Endothelial cell of umbilical vein (primary cell): ENCODE measurements at regions not wholly inside any gene's neighbourhood (a gene's known extent, or its start where the extent isn't known, plus 50 kb on each side); places are given as distances from the start of the nearest gene placed in this dataset.

Experiments used
- BruUV-seq: library from RNA; stranded (reverse); fragments of 400-500 nt; replicated peaks from 2 replicates; lab custom pipeline; 2021; lab: Mats Ljungman, UMichigan
- CTCF ChIA-PET: fragments of 300-600, 350-600 bp; sonication (Branson Sonifier 250); formaldehyde crosslinking; loops from one replicate; lab custom pipeline; 2021; ENCODE audit warnings: antibody characterized with exemption, inconsistent platforms; lab: Charles Lee
- POLR2A ChIA-PET: fragments of 300-600, 350-600 bp; sonication (Branson Sonifier 250); formaldehyde crosslinking; loops from one replicate; lab custom pipeline; 2021; ENCODE audit warnings: antibody characterized with exemption, inconsistent platforms; lab: Charles Lee
- DNase-seq: peaks from one replicate; pipeline ENCODE4 v3.0.0-alpha.2; 2011; ENCODE audit warnings: low read depth, low spot score
- FAIRE-seq: peaks from 2 replicates; lab custom pipeline; 2011; peaks lifted over from hg19 to GRCh38; lab: Jason Lieb, UNC
- H2AFZ ChIP-seq: 2 replicates; pipeline ENCODE4 v1.6.0; 2012; ENCODE audit warnings: low read depth, low read length, control low read depth, inconsistent platforms
- H3K27ac ChIP-seq: 2 replicates; pipeline ENCODE4 v1.5.1; 2011; ENCODE audit warnings: low read depth, mild to moderate bottlenecking, control low read depth, low read length, moderate library complexity; ENCODE audit not compliant: insufficient read depth
- H3K27me3 ChIP-seq, 2 experiments: 2 replicates each; pipeline versions ENCODE4 v1.6.0 to v1.6.1; 2011; ENCODE audit warnings: low read length in 2 of 2, mixed read lengths in 1 of 2; ENCODE audit not compliant: control insufficient read depth in 2 of 2, insufficient read depth in 2 of 2
- H3K36me3 ChIP-seq, 2 experiments: 2 replicates in 1 of 2; 3 replicates in 1 of 2; pipeline ENCODE4 v1.5.1; 2011; ENCODE audit warnings: low read length in 2 of 2, mild to moderate bottlenecking in 1 of 2, moderate library complexity in 1 of 2; ENCODE audit not compliant: control insufficient read depth in 2 of 2, insufficient read depth in 2 of 2; ENCODE audit errors: extremely low read depth in 1 of 2
- H3K4me1 ChIP-seq: 3 replicates; pipeline ENCODE4 v1.5.1; 2011; ENCODE audit warnings: mild to moderate bottlenecking, low read length; ENCODE audit not compliant: control insufficient read depth, insufficient read depth; ENCODE audit errors: extremely low read depth
- H3K4me2 ChIP-seq: 2 replicates; pipeline ENCODE4 v1.6.1; 2011; ENCODE audit warnings: low read length, control low read depth, mixed read lengths; ENCODE audit not compliant: insufficient read depth
- H3K4me3 ChIP-seq, 3 experiments: fragments of 200-600 bp in 1 of 3; sonication (generic), shearing (Covaris generic) in 1 of 3; replicated peaks in 1 of 3; 2 replicates each; pipeline ENCODE4 v1.5.1; 2011 to 2016; ENCODE audit warnings: control low read depth in 3 of 3, low read length in 3 of 3, mild to moderate bottlenecking in 2 of 3, inconsistent platforms in 1 of 3, low read depth in 1 of 3, moderate library complexity in 1 of 3; ENCODE audit not compliant: insufficient read depth in 1 of 3
- H3K79me2 ChIP-seq: 2 replicates; pipeline ENCODE4 v1.6.0; 2012; ENCODE audit warnings: low read length, inconsistent platforms; ENCODE audit not compliant: control insufficient read depth, insufficient read depth
- H3K9ac ChIP-seq: replicated peaks from 2 replicates; pipeline ENCODE3; 2011; ENCODE audit warnings: low read length, control low read depth; ENCODE audit not compliant: insufficient read depth; ENCODE audit errors: extremely low read depth
- H3K9me1 ChIP-seq: replicated peaks from 3 replicates; pipeline ENCODE4 v1.6.0; 2011; ENCODE audit warnings: mild to moderate bottlenecking, low read length; ENCODE audit not compliant: control insufficient read depth, insufficient read depth; ENCODE audit errors: extremely low read depth
- H3K9me3 ChIP-seq: replicated peaks from 2 replicates; pipeline ENCODE4 v1.5.1; 2012; ENCODE audit warnings: low read length, inconsistent platforms; ENCODE audit not compliant: control insufficient read depth, insufficient read depth
- H4K20me1 ChIP-seq: replicated peaks from 2 replicates; pipeline ENCODE3; 2011; ENCODE audit warnings: mild to moderate bottlenecking, low read length; ENCODE audit not compliant: control insufficient read depth, insufficient read depth; ENCODE audit errors: extremely low read depth
- CTCF ChIP-seq, 2 donors: IDR thresholded peaks; 1 replicate in 1 of 2; 2 replicates in 1 of 2; pipeline ENCODE4 v1.5.1; 2011; ENCODE audit warnings: low read length in 2 of 2, mild to moderate bottlenecking in 2 of 2, moderate library complexity in 2 of 2, control low read depth in 1 of 2, inconsistent platforms in 1 of 2, low read depth in 1 of 2; ENCODE audit not compliant: insufficient read depth in 1 of 2; ENCODE audit errors: extremely low read depth in 1 of 2
- EZH2 ChIP-seq: IDR thresholded peaks from 2 replicates; pipeline ENCODE4 v1.6.1; 2012; ENCODE audit warnings: borderline replicate concordance, low read depth, mild to moderate bottlenecking, moderate library complexity, low read length, inconsistent platforms; ENCODE audit not compliant: severe bottlenecking
- FOS ChIP-seq: IDR thresholded peaks from 2 replicates; pipeline ENCODE4 v1.6.1; 2011; ENCODE audit warnings: mild to moderate bottlenecking, low read length, moderate library complexity, borderline replicate concordance; ENCODE audit not compliant: insufficient read depth
- GATA2 ChIP-seq: IDR thresholded peaks from 2 replicates; pipeline ENCODE4 v1.7.0; 2011; ENCODE audit warnings: low read depth, mild to moderate bottlenecking, moderate library complexity, mixed read lengths, low read length; ENCODE audit not compliant: insufficient read length, insufficient read depth
- JUN ChIP-seq: IDR thresholded peaks from 2 replicates; pipeline ENCODE4 v1.6.1; 2011; ENCODE audit warnings: borderline replicate concordance, low read depth; ENCODE audit not compliant: insufficient read length, insufficient read depth
- MAX ChIP-seq: IDR thresholded peaks from 2 replicates; pipeline ENCODE4 v1.6.1; 2011; ENCODE audit not compliant: insufficient read depth, insufficient read length
- MYC ChIP-seq: IDR thresholded peaks from one replicate; pipeline ENCODE4 v1.6.1; 2011; ENCODE audit warnings: mild to moderate bottlenecking, low read depth, low read length
- POLR2A ChIP-seq: IDR thresholded peaks from 2 replicates; pipeline ENCODE4 v1.6.1; 2012; ENCODE audit warnings: low read depth, mild to moderate bottlenecking, control low read depth, low read length
- POLR2AphosphoS5 ChIP-seq: IDR thresholded peaks from 2 replicates; pipeline ENCODE4 v1.6.1; 2012; ENCODE audit warnings: low read depth, mild to moderate bottlenecking, control low read depth, low read length, moderate library complexity; ENCODE audit not compliant: insufficient read depth
- dilution Hi-C: fragments of 300-500 bp; cut with MboI; formaldehyde crosslinking; loops from one replicate; pipeline ENCODE4 v1.15.0; 2019; ENCODE audit warnings: low sequenced_read_pairs; ENCODE audit not compliant: extremely low pct_ligation_motif_present
- intact Hi-C: fragments of 100-400 bp; cut with micrococcal nuclease; formaldehyde crosslinking; loops from one replicate; pipeline ENCODE4 v1.10.0; 2022

GRCh38 chr12:40534828-40535227, 157.4 kb upstream of the CNTN1 start:
- DNase-seq (no peak), FAIRE-seq (no peak)
- TF ChIP-seq MAX (no peak), MYC (no peak), EZH2 (no peak), JUN (no peak), POLR2A (no peak), CTCF (IDR thresholded peaks at IDR 0.05; ENCODE audit: extremely low read depth in 1 of 2, insufficient read depth in 1 of 2, low read depth in 1 of 2, low read length in 2 of 2) (no peak), POLR2AphosphoS5 (no peak)
- H3K4me1 ChIP-seq: no peaks in the 10 kb centered on the region
- H3K4me3 ChIP-seq: no peak overlapping the region
- intact Hi-C loops (no loop called here), dilution Hi-C loops (no loop called here)
- POLR2A ChIA-PET: no interaction called here
- H3K9ac ChIP-seq: no peak overlapping the region
- no peak overlapping the region for H2AFZ ChIP-seq
- no TSS peak for BruUV-seq
- H4K20me1 ChIP-seq: no peaks in the 10 kb centered on the region
- CTCF ChIA-PET: no interaction called here
- H3K9me1 ChIP-seq: no peaks in the 10 kb centered on the region
- H3K4me2 ChIP-seq: no peak overlapping the region
- no peaks in the 10 kb centered on the region for H3K27me3 ChIP-seq
- H3K79me2 ChIP-seq: no peaks in the 10 kb centered on the region
- peaks cover 2% of the 10 kb centered on the region for H3K9me3 ChIP-seq
- H3K27ac ChIP-seq: no peak overlapping the region
- no peaks in the 10 kb centered on the region for H3K36me3 ChIP-seq

- dilution Hi-C loops (no loop called here), intact Hi-C loops (no loop called here)
- POLR2A ChIA-PET: no interaction called here
- no peak for FAIRE-seq
- H3K9me1 ChIP-seq: no peaks in the 10 kb centered on the region
- DNase-seq: no peak
- no peaks in the 10 kb centered on the region for H3K36me3 ChIP-seq
- H3K9me3 ChIP-seq: no peaks in the 10 kb centered on the region
- CTCF ChIA-PET: no interaction called here
- H3K4me1 ChIP-seq: no peaks in the 10 kb centered on the region
- no peak overlapping the region for H3K4me2 ChIP-seq
- H3K79me2 ChIP-seq: no peaks in the 10 kb centered on the region
- H3K9ac ChIP-seq: no peak overlapping the region
- no peaks in the 10 kb centered on the region for H3K27me3 ChIP-seq
- TF ChIP-seq POLR2A: no peak
- no peak for TF ChIP-seq GATA2
- TF ChIP-seq MYC: no peak
- no peak for TF ChIP-seq POLR2AphosphoS5
- no peak for TF ChIP-seq FOS
- no peak for TF ChIP-seq EZH2
- TF ChIP-seq CTCF (IDR thresholded peaks at IDR 0.05; ENCODE audit: extremely low read depth in 1 of 2, insufficient read depth in 1 of 2, low read depth in 1 of 2, low read length in 2 of 2): no peak
- BruUV-seq: no TSS peak
- H3K4me3 ChIP-seq: no peak overlapping the region
- H2AFZ ChIP-seq: no peak overlapping the region
- no peak overlapping the region for H3K27ac ChIP-seq
- no peaks in the 10 kb centered on the region for H4K20me1 ChIP-seq
These were observed 140.8 kb upstream of the CNTN1 start for GRCh38 chr12:40551466-40551865.
